ENCODE measurements at regions not wholly inside any gene's neighbourhood (a gene's known extent, or its start where the extent isn't known, plus 50 kb on each side); places are given as distances from the start of the nearest gene placed in this dataset.
"Not testable (repeated sequence)": the region's sequence is repeated elsewhere in the genome, so short reads cannot be mapped to it uniquely, and the experiment has no call there.

- no peak for DNase-seq (ENCODE audit: low spot score)
Measured at GRCh38 chr16:31754998-31755615, 118.5 kb upstream of the ZNF267 start.

- DNase-seq (ENCODE audit: low spot score): no peak
Measured at GRCh38 chr16:31764103-31764502, 109.5 kb upstream of the ZNF267 start.

GRCh38 chr16:31767267-31767666 is 106.3 kb upstream of the ZNF267 start:
- DNase-seq (ENCODE audit: low spot score): no peak

GRCh38 chr16:31780342-31780741 is 93.3 kb upstream of the ZNF267 start:
- DNase-seq (ENCODE audit: low spot score): no peak

GRCh38 chr16:31785126-31785525 is 88.5 kb upstream of the ZNF267 start:
- DNase-seq (ENCODE audit: low spot score): no peak

- DNase-seq (ENCODE audit: low spot score): no peak
Measured at GRCh38 chr16:31807086-31807485, 66.5 kb upstream of the ZNF267 start.

GRCh38 chr16:31810863-31811262 is 62.7 kb upstream of the ZNF267 start:
- DNase-seq (ENCODE audit: low spot score): no peak

- DNase-seq (ENCODE audit: low spot score): not testable (repeated sequence)
Measured at GRCh38 chr16:31816141-31816540, 57.5 kb upstream of the ZNF267 start.

GRCh38 chr16:31819386-31819785 is 54.2 kb upstream of the ZNF267 start:
- no peak for DNase-seq (ENCODE audit: low spot score)

- DNase-seq (ENCODE audit: low spot score): no peak
Measured at GRCh38 chr16:31819948-31820347, 53.7 kb upstream of the ZNF267 start.
